Spleen (tissue), 11 donors: ENCODE measurements at regions not wholly inside any gene's neighbourhood (a gene's known extent, or its start where the extent isn't known, plus 50 kb on each side); places are given as distances from the start of the nearest gene placed in this dataset.

Experiments used
- DNase-seq: peaks from one replicate; pipeline ENCODE4 v3.0.0-alpha.2; 2020
- H3K27ac ChIP-seq, 8 donors: fragments of 200-600 bp; sonication (generic) in 7 of 8; 1 replicate in 4 of 8; 2 replicates in 4 of 8; pipeline versions ENCODE4 v1.5.0 to v1.8.0; 2016 to 2021; ENCODE audit warnings: inconsistent platforms in 4 of 8, mild to moderate bottlenecking in 4 of 8, moderate library complexity in 1 of 8
- H3K27me3 ChIP-seq, 7 donors: fragments of 200-600 bp; sonication (generic) in 6 of 7; replicated peaks in 1 of 7; 1 replicate in 4 of 7; 2 replicates in 3 of 7; pipeline versions ENCODE4 v1.5.0 to v1.8.0; 2016 to 2021; ENCODE audit warnings: inconsistent platforms in 3 of 7, mild to moderate bottlenecking in 1 of 7
- H3K36me3 ChIP-seq, 6 donors: fragments of 200-600 bp; sonication (generic) in 5 of 6; 1 replicate in 4 of 6; 2 replicates in 2 of 6; pipeline versions ENCODE4 v1.5.0 to v1.8.0; 2016 to 2021; ENCODE audit warnings: inconsistent platforms in 2 of 6
- H3K4me1 ChIP-seq, 6 donors: fragments of 200-600 bp; sonication (generic) in 5 of 6; 1 replicate in 3 of 6; 2 replicates in 3 of 6; pipeline versions ENCODE4 v1.5.0 to v1.8.0; 2016 to 2021; ENCODE audit warnings: inconsistent platforms in 3 of 6
- H3K4me3 ChIP-seq, 8 donors: fragments of 200-600 bp; sonication (generic) in 7 of 8; 1 replicate in 4 of 8; 2 replicates in 4 of 8; pipeline versions ENCODE4 v1.5.0 to v1.8.0; 2016 to 2021; ENCODE audit warnings: inconsistent platforms in 4 of 8, mild to moderate bottlenecking in 4 of 8, moderate library complexity in 2 of 8
- H3K9me3 ChIP-seq, 8 donors: fragments of 200-600 bp; sonication (generic) in 7 of 8; 1 replicate in 4 of 8; 2 replicates in 4 of 8; pipeline versions ENCODE4 v1.5.0 to v1.8.0; 2016 to 2021; ENCODE audit warnings: inconsistent platforms in 4 of 8
- POLR2A ChIP-seq, 3 donors: fragments of 450-650 bp; IDR thresholded peaks; one replicate each; pipeline ENCODE4 v1.5.1; 2017; ENCODE audit warnings: antibody characterized with exemption in 3 of 3, mild to moderate bottlenecking in 1 of 3
- POLR2AphosphoS5 ChIP-seq, 3 donors: sonication (generic); formaldehyde crosslinking; IDR thresholded peaks; one replicate each; pipeline ENCODE4 v1.5.1; 2017; ENCODE audit warnings: antibody characterized with exemption in 3 of 3
- WGBS, 5 donors: extraction: QIAGEN DNeasy Blood & Tissue Kit in 3 of 5; methylation state at CpG; one replicate each; pipeline versions ENCODE4 v1.1.5 to v1.1.7; 2013 to 2018; 5-methylcytosine and 5-hydroxymethylcytosine counted together
- intact Hi-C: fragments of 100-400 bp; cut with DNase I; formaldehyde crosslinking; loops from one replicate; pipeline ENCODE4 v1.15.0; 2023; ENCODE audit warnings: low total_unique reads
- TF ChIP-seq, protein P1 (sequence below), 11 experiments: fragments of 200-600 bp in 7 of 11; fragments of 450-650 bp in 4 of 11; sonication (generic) in 4 of 11; IDR thresholded peaks in 8 of 11; conservative IDR thresholded peaks in 3 of 11; 1 replicate in 7 of 11; 2 replicates in 4 of 11; pipeline versions ENCODE4 v1.4.0 to v1.8.0; 2016 to 2021; ENCODE audit warnings: antibody characterized with exemption in 11 of 11, inconsistent platforms in 4 of 11, mild to moderate bottlenecking in 1 of 11
- donor health status: healthy with polysubstance abuse.
- donor health status: DM: no; HTN: no; CAD: no; lungs with moderate emphysema.
- donor health status: DM: no; HTN: no; CAD: no.
- donor health status: Bipolar disorder and iron deficiency.
- donor health status: healthy.
- donor health status: DM: no; HTN: no; CAD: no.
- donor health status: DM: yes; HTN: yes; CAD: no.

DNA sequence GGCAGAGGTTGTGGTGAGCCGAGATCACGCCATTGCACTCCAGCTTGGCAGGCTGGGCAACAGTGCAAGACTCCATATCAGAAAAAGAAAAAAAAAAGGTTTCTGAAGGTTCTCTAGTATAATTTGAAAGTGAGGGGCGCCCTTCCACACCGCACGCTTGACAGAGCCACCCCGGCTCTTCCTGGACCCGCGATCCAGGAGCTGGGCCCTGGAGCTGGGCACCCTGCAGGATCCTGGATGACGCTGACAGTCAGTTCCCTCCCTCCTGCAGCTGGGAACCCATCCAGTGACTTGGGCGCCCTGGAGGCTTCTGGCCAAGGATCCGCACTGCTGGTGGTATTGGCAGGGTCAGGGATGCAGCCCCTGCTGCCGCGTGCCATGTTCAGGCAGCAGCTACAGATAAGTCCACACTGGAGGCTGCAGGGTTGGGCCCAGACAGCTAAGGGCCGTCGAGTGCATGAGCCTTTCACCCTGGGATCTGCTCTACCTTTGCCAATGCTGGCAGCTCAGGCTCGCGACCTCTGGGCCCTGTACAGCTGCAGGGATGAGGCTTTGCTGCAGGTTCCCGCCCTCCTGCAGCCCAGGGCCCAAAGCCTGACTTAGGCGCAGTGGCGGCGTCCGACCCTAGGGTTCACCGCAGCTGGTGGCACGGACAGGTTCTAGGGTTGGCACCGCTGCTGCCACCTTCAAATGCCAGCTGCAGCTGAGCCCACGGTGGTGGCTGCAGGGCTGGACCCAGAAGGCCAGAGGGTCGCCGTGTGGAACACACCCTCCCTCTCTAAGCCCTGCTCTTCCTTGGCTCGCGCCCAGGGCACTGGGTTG lies 110.2 kb downstream of the OR13A1 start:
- no peak for DNase-seq
- Histone ChIP-seq H3K9me3 (peaks cover 0 to 7% (median 0%) of the 10 kb centered on the region in 8 donors), H3K27ac (no peak overlapping the region), H3K27me3 (peaks cover 0 to 10% (median 0%) of the 10 kb centered on the region in 7 donors), H3K4me3 (no peak overlapping the region), H3K4me1 (no peaks in the 10 kb centered on the region), H3K36me3 (no peaks in the 10 kb centered on the region)
- TF ChIP-seq POLR2A (IDR thresholded peaks at IDR 0.05): no peak
- TF ChIP-seq, protein P1, sequence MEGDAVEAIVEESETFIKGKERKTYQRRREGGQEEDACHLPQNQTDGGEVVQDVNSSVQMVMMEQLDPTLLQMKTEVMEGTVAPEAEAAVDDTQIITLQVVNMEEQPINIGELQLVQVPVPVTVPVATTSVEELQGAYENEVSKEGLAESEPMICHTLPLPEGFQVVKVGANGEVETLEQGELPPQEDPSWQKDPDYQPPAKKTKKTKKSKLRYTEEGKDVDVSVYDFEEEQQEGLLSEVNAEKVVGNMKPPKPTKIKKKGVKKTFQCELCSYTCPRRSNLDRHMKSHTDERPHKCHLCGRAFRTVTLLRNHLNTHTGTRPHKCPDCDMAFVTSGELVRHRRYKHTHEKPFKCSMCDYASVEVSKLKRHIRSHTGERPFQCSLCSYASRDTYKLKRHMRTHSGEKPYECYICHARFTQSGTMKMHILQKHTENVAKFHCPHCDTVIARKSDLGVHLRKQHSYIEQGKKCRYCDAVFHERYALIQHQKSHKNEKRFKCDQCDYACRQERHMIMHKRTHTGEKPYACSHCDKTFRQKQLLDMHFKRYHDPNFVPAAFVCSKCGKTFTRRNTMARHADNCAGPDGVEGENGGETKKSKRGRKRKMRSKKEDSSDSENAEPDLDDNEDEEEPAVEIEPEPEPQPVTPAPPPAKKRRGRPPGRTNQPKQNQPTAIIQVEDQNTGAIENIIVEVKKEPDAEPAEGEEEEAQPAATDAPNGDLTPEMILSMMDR (IDR thresholded peaks at IDR 0.05 in 8 of 11, conservative IDR thresholded peaks at IDR 0.05 in 3 of 11): no peak
- TF ChIP-seq POLR2AphosphoS5 (IDR thresholded peaks at IDR 0.05): no peak
- WGBS, 5 donors: 88 to 96% (median 93%) methylated on average over 14 to 30 of the region's 30 CpGs
- intact Hi-C loops: no loop called here

DNA sequence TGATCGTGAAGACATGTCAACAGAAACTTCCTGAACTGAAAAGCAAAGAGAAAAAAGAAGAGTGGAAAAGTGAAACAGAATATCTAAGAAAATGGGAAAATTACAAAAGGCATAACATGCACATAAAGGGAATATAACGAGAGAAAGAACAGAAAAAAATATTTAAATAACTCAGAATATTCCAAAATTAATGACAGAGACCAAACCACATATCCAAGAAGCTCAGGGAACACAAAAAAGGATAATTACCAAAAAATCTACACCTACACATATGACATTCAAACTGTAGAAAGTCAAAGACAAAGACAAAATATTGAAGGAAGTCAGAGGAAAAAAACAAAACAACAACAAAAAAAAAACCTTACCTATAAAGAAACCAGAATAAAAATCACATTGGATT lies 105.5 kb downstream of the OR13A1 start:
- 87 to 99% (median 88%) methylated on average over 2 of the region's 2 CpGs for WGBS, 5 donors
- H3K9me3 ChIP-seq: peaks cover 0 to 7% (median 0%) of the 10 kb centered on the region in 8 donors
- no peak overlapping the region for H3K27ac ChIP-seq
- no peak overlapping the region for H3K4me3 ChIP-seq
- no peak for DNase-seq
- TF ChIP-seq POLR2A (IDR thresholded peaks at IDR 0.05) (no peak), POLR2AphosphoS5 (IDR thresholded peaks at IDR 0.05) (no peak)
- TF ChIP-seq, protein P1 (IDR thresholded peaks at IDR 0.05 in 8 of 11, conservative IDR thresholded peaks at IDR 0.05 in 3 of 11): no peak
- no peaks in the 10 kb centered on the region for H3K4me1 ChIP-seq
- H3K36me3 ChIP-seq: no peaks in the 10 kb centered on the region
- intact Hi-C loops: no loop called here
- H3K27me3 ChIP-seq: peaks cover 0 to 8% (median 0%) of the 10 kb centered on the region in 7 donors

DNA sequence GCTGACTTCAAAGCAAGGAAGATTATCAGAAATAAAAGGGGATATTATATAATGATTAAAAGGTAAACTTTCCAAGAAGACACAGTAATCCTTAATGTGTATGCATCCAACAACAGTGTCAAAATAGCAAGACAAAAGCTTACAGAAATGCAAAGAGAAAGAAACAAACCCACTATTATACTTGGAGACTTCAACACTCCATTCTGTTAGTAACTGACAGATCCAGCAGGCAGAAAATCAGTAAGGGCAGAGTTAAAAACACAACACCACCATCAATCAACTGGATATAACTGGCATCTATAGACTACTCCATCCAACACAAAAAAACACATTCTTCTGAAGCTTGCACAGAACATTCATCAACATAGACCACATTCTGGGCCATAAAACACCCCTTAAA lies 103.8 kb downstream of the OR13A1 start:
- intact Hi-C loops: no loop called here
- DNase-seq: no peak
- Histone ChIP-seq H3K4me3 (no peak overlapping the region), H3K9me3 (peaks cover 0 to 7% (median 0%) of the 10 kb centered on the region in 8 donors), H3K36me3 (no peaks in the 10 kb centered on the region), H3K27ac (no peak overlapping the region), H3K4me1 (no peaks in the 10 kb centered on the region), H3K27me3 (no peaks in the 10 kb centered on the region)
- TF ChIP-seq, protein P1 (IDR thresholded peaks at IDR 0.05 in 8 of 11, conservative IDR thresholded peaks at IDR 0.05 in 3 of 11): no peak
- TF ChIP-seq POLR2AphosphoS5 (IDR thresholded peaks at IDR 0.05) (no peak), POLR2A (IDR thresholded peaks at IDR 0.05) (no peak)

DNA sequence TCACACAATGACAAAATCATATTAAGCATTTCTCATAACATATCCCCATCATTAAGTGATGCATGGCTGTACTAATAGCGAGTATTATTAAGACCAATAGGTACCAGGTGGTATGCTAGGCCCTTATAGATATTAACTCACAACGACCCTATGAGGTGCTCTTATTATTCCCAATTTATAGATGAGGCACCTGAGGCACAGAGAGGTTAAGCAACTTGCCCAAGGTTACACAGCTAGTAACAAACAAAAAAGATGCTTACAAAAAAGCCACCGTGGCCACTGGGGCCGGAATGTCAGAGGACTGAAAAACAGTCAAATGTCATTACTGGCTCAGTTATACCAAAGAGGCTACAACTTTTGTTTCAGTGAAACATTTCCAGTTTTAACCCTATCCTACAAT lies 96.0 kb downstream of the OR13A1 start:
- no peaks in the 10 kb centered on the region for H3K9me3 ChIP-seq
- H3K4me1 ChIP-seq: no peaks in the 10 kb centered on the region
- no peak for TF ChIP-seq POLR2AphosphoS5 (IDR thresholded peaks at IDR 0.05)
- TF ChIP-seq, protein P1 (IDR thresholded peaks at IDR 0.05 in 8 of 11, conservative IDR thresholded peaks at IDR 0.05 in 3 of 11): no peak
- no peak for TF ChIP-seq POLR2A (IDR thresholded peaks at IDR 0.05)
- H3K4me3 ChIP-seq: no peak overlapping the region
- no peak for DNase-seq
- no peak overlapping the region for H3K27ac ChIP-seq
- peaks cover 0 to 6% (median 0%) of the 10 kb centered on the region in 7 donors for H3K27me3 ChIP-seq
- 78 to 91% (median 82%) methylated on average over 4 of the region's 4 CpGs for WGBS, 5 donors
- intact Hi-C loops: no loop called here
- H3K36me3 ChIP-seq: no peaks in the 10 kb centered on the region
